Endodermal cell (in vitro differentiated cells): ENCODE measurements at regions not wholly inside any gene's neighbourhood (a gene's known extent, or its start where the extent isn't known, plus 50 kb on each side); places are given as distances from the start of the nearest gene placed in this dataset.

Source experiments
- DNase-seq: peaks from one replicate; pipeline ENCODE4 v3.0.0-alpha.2; 2017
- H3K27ac ChIP-seq: 2 replicates; pipeline ENCODE4 v1.5.1; 2013; ENCODE audit warnings: mild to moderate bottlenecking, low read depth, low read length, moderate library complexity
- H3K27me3 ChIP-seq: 2 replicates; pipeline ENCODE4 v1.6.1; 2013; ENCODE audit warnings: mild to moderate bottlenecking, low read length, moderate library complexity; ENCODE audit not compliant: insufficient read depth, control insufficient read depth, poor library complexity, severe bottlenecking
- H3K36me3 ChIP-seq: 2 replicates; pipeline ENCODE4 v1.7.0; 2013; ENCODE audit warnings: mild to moderate bottlenecking, low read length, moderate library complexity; ENCODE audit not compliant: control insufficient read depth, insufficient read depth
- H3K4me1 ChIP-seq: one replicate; pipeline ENCODE4 v1.7.0; 2013; ENCODE audit warnings: low read length; ENCODE audit not compliant: control insufficient read depth, insufficient read depth
- H3K4me3 ChIP-seq: 2 replicates; pipeline ENCODE4 v1.5.1; 2013; ENCODE audit warnings: mild to moderate bottlenecking, low read length, moderate library complexity
- H3K9ac ChIP-seq: 2 replicates; pipeline ENCODE4 v1.6.1; 2013; ENCODE audit warnings: mild to moderate bottlenecking, low read length, moderate library complexity; ENCODE audit not compliant: poor library complexity, severe bottlenecking; ENCODE audit errors: extremely low read depth
- H3K9me3 ChIP-seq: 2 replicates; pipeline ENCODE4 v1.6.1; 2013; ENCODE audit warnings: mild to moderate bottlenecking, low read length, moderate library complexity; ENCODE audit not compliant: control insufficient read depth
- H3K27ac Mint-ChIP-seq: 2 replicates; pipeline ENCODE4 v1.8.0; 2020; ENCODE audit warnings: mixed read lengths
- H3K27me3 Mint-ChIP-seq: 2 replicates; pipeline ENCODE4 v1.8.0; 2021; ENCODE audit warnings: mild to moderate bottlenecking, mixed read lengths; ENCODE audit not compliant: insufficient read depth
- H3K36me3 Mint-ChIP-seq: 2 replicates; pipeline ENCODE4 v1.8.0; 2020; ENCODE audit warnings: low read depth, mixed read lengths
- H3K4me1 Mint-ChIP-seq: 2 replicates; pipeline ENCODE4 v1.8.0; 2020; ENCODE audit warnings: mixed read lengths
- H3K4me3 Mint-ChIP-seq: 2 replicates; pipeline ENCODE4 v1.8.0; 2020; ENCODE audit warnings: mild to moderate bottlenecking, moderate library complexity, mixed read lengths
- H3K9me3 Mint-ChIP-seq: 2 replicates; pipeline ENCODE4 v1.8.0; 2020; ENCODE audit warnings: mild to moderate bottlenecking, mixed read lengths
- WGBS, 2 experiments: methylation state at CpG; one replicate each; pipeline versions ENCODE4 v1.1.5 to v1.1.7; 2013; ENCODE audit warnings: missing lambda C conversion rate in 2 of 2, mixed read lengths in 1 of 2; ENCODE audit not compliant: insufficient coverage in 1 of 2, insufficient read length in 1 of 2; 5-methylcytosine and 5-hydroxymethylcytosine counted together
- TF ChIP-seq, protein P1 (sequence below): fragments of 200-600 bp; sonication (generic); conservative IDR thresholded peaks from 2 replicates; pipeline ENCODE4 v1.5.0; 2021; ENCODE audit warnings: antibody characterized with exemption, mild to moderate bottlenecking

DNA sequence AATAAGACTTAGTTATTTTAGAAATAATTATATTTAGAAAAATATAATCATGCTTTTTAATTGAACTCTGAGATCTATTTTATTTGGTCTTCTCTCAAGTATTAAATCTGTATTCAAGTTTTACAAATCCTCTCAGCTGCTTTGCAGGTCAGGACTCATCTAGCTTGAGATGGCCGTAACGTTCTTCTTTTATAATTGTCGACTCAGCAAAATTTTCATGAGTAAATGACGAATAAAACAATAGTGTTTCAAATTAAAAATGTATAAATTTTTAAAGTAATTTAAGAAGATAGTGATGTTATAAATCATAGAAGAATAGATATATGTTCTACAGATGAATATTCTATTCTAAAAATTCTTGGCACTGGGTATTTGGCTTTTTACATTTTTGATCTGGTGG is 957.1 kb upstream of the EYS start:
- Histone ChIP-seq H3K27me3 (no peaks in the 10 kb centered on the region), H3K9me3 (no peaks in the 10 kb centered on the region), H3K36me3 (no peaks in the 10 kb centered on the region), H3K9ac (no peak overlapping the region), H3K27ac (no peak overlapping the region), H3K4me1 (no peaks in the 10 kb centered on the region), H3K4me3 (no peak overlapping the region)
- H3K4me3 Mint-ChIP-seq, result no peak overlapping the region
- H3K27me3 Mint-ChIP-seq, result peaks cover 5% of the 10 kb centered on the region
- no peaks in the 10 kb centered on the region for H3K9me3 Mint-ChIP-seq
- no peak overlapping the region for H3K27ac Mint-ChIP-seq
- WGBS, 2 experiments, result 91 to 100% methylated on average over 2 to 4 of the region's 4 CpGs
- DNase-seq, result no peak
- H3K36me3 Mint-ChIP-seq, result no peaks in the 10 kb centered on the region
- no peaks in the 10 kb centered on the region for H3K4me1 Mint-ChIP-seq
- TF ChIP-seq, protein P1, sequence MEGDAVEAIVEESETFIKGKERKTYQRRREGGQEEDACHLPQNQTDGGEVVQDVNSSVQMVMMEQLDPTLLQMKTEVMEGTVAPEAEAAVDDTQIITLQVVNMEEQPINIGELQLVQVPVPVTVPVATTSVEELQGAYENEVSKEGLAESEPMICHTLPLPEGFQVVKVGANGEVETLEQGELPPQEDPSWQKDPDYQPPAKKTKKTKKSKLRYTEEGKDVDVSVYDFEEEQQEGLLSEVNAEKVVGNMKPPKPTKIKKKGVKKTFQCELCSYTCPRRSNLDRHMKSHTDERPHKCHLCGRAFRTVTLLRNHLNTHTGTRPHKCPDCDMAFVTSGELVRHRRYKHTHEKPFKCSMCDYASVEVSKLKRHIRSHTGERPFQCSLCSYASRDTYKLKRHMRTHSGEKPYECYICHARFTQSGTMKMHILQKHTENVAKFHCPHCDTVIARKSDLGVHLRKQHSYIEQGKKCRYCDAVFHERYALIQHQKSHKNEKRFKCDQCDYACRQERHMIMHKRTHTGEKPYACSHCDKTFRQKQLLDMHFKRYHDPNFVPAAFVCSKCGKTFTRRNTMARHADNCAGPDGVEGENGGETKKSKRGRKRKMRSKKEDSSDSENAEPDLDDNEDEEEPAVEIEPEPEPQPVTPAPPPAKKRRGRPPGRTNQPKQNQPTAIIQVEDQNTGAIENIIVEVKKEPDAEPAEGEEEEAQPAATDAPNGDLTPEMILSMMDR, result no peak

DNA sequence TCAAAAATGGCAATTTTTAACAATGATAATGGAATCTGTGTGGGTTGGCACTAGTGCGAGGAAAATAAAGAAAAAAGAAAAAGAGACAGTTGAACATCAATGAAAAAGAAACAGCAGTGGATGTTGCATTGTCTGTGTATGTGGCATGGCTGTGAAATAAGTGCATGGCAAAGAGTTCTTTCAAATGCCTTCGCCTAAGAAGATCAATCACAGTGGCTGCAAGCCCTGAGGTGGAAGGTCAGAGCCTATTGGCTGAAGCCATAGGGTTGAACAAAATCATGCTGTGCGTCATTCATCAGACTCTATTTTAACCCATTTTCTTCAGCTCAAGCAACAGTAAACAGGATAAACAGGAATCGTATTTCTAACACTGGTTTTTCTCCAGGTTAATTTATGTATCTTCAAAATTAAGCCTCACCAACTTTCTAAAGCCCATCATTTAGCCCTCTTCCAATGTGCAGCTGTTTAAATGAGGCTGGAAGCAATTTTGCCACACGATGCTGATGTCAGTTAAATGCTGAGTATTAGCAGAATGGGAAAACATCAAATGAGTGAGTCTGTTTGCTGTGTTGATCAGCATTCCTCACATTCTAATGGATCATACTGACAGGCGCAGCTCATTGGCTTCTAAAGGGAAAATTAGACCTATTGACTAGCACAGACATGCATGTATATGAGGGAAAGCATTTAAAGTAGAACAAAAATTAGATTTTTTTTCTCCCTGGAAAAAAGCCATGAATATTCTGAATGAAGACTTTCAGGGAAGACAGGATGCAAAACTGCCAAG is 955.9 kb upstream of the EYS start:
- Mint-ChIP-seq H3K27ac (no peak overlapping the region), H3K4me1 (no peaks in the 10 kb centered on the region), H3K9me3 (no peaks in the 10 kb centered on the region), H3K27me3 (peaks cover 3% of the 10 kb centered on the region), H3K36me3 (no peaks in the 10 kb centered on the region), H3K4me3 (no peak overlapping the region)
- DNase-seq, result peak; percentile 54
- Histone ChIP-seq H3K9ac (no peak overlapping the region), H3K36me3 (no peaks in the 10 kb centered on the region), H3K9me3 (no peaks in the 10 kb centered on the region), H3K27me3 (no peaks in the 10 kb centered on the region), H3K4me1 (no peaks in the 10 kb centered on the region), H3K27ac (peak overlapping the region; percentile 89), H3K4me3 (no peak overlapping the region)
- TF ChIP-seq, protein P1, result no peak
- 65 to 84% methylated on average over 4 to 6 of the region's 6 CpGs for WGBS, 2 experiments

DNA sequence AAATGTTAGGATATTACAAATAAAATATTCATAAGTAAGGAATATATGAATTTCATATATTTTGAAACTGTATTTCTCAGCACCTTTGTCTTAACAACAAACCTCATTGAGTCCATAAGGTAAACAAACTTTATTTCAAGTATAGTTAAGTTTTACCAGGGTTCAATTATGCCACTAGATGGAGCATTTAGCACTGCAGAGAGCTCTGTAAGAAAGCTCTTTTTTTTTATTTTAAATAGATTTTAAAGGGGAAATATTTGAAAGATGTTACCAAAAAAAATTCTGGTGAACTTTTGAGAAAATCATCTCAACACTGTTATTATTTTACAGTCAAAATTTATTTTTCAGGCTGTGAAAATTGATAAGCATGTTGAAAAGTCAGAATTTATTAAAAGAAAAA is 955.2 kb upstream of the EYS start:
- H3K4me1 Mint-ChIP-seq, result no peaks in the 10 kb centered on the region

More for the DNA sequence above, 955.2 kb upstream of the EYS start:
- TF ChIP-seq, protein P1, result peak; percentile 86
- Histone ChIP-seq H3K9ac (no peak overlapping the region), H3K36me3 (no peaks in the 10 kb centered on the region), H3K9me3 (no peaks in the 10 kb centered on the region), H3K27me3 (no peaks in the 10 kb centered on the region), H3K4me1 (no peaks in the 10 kb centered on the region), H3K27ac (peak overlapping the region; percentile 89), H3K4me3 (no peak overlapping the region)
- H3K36me3 Mint-ChIP-seq, result no peaks in the 10 kb centered on the region
- H3K27me3 Mint-ChIP-seq, result peaks cover 3% of the 10 kb centered on the region
- H3K9me3 Mint-ChIP-seq, result peaks cover 3% of the 10 kb centered on the region
- no peak overlapping the region for H3K4me3 Mint-ChIP-seq
- no peak overlapping the region for H3K27ac Mint-ChIP-seq
- DNase-seq, result no peak
